HPDE6-E6E7 (cell line): ENCODE measurements at regions not wholly inside any gene's neighbourhood (a gene's known extent, or its start where the extent isn't known, plus 50 kb on each side); places are given as distances from the start of the nearest gene placed in this dataset.

Experiments used
- DNase-seq: peaks from one replicate; pipeline ENCODE4 v3.0.0; 2011; ENCODE audit warnings: missing footprints; ENCODE audit errors: extremely low spot score

- no peak for DNase-seq
Measured at GRCh38 chr2:10237392-10238321, 65.0 kb upstream of the HPCAL1 start.

- no peak for DNase-seq
Measured at GRCh38 chr2:10238396-10238795, 64.3 kb upstream of the HPCAL1 start.

- DNase-seq: no peak
Measured at GRCh38 chr2:10238991-10239485, 63.7 kb upstream of the HPCAL1 start.

DNA sequence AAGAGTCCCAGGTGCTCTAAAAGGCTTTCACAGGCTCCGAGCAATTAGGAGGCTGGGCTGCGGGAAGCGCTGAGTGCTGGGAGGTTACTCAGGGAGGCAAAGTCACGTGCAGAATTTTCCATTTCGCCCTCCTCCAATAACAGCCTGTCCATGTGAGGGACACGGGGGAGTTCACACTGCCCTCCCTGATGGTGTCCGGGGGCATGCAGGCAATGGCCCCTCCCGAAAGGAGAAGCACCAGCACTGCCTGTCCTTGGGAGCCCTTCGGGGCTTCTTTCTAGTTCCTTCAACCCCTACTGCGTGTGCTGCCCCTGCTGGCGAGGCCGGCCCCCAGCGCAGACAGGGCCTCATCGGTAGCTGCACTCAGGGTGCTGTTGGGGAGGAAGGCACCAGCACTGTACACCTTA lies 63.1 kb upstream of the HPCAL1 start:
- no peak for DNase-seq

- DNase-seq: no peak
Measured at GRCh38 chr2:10240161-10240681, 62.5 kb upstream of the HPCAL1 start.

DNA sequence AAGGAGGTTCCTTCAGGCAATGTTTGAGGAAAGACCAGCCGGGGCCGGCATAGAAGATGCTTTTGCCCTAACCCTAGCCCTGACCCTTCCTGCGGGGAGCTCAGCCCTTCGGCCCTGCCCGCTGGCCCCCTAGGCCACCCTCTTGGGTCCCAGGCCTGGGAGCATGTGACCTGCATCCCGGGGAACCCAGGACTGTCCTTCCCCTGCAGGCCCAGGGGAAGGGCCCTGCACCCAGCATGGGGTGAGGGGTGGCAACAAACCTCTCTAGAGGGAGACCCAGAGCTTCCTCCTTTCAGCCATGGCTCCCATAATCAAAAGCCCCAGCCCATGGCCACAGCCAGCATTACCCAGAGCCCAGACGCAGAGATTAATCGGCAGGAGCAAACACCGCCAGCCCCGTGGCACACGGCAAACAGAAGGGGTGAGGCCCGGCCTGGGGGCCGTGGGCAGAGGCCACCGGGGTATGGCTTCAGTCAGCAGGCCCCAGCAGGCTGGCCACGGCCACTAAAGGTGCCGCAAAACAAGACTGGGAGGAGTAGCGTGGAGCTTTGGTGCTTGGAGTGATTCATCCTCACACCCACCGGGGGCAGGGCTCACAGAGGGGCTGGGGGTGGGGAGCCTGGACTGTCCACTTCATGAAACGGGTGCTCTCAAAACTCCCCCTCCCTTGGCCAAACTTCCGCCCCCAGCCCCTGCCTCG lies 61.6 kb upstream of the HPCAL1 start:
- DNase-seq: no peak

GRCh38 chr2:10241641-10242430 lies 60.9 kb upstream of the HPCAL1 start:
- DNase-seq: no peak

GRCh38 chr2:10242451-10242850 lies 60.3 kb upstream of the HPCAL1 start:
- DNase-seq: no peak

- no peak for DNase-seq
Measured at GRCh38 chr2:10242998-10243925, 59.4 kb upstream of the HPCAL1 start.

DNA sequence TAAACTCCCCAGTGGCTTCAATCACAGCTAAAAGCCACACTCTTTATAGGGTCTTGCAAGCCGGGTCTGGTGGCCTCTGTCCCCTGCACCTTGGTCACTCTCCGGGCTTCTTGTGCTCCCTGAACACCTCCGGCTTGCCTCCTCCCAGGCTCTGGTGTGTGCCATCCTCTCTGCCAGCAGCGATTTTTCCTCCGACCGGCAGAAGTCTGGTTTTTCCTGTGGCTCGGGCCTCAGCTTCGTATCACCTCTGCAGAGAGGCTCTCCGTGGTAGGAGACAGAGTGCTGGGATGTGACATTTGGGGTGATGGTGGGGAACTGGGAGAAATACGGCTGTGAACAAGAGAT lies 58.8 kb upstream of the HPCAL1 start:
- DNase-seq: no peak

- no peak for DNase-seq
Measured at GRCh38 chr2:10245021-10245420, 57.7 kb upstream of the HPCAL1 start.

DNA sequence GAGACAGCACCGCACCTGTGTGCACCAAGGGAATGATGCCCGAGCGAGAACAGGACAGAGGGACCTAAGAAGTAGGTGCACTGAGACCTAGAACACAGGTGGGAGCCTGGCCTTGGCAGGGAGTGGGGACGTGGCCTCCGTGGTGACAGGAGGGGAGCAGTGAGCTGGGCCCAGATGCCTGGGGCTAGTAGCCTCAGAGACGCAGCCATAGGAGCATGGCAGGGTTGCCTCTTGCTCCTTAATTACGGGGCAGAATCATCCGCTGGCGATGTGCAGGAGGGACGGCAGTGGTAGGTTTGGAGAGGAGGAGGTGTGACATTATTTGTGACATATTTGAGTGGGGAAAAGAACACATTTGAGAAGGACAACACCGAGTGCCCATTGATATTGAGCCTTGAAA lies 57.0 kb upstream of the HPCAL1 start:
- DNase-seq: no peak

DNA sequence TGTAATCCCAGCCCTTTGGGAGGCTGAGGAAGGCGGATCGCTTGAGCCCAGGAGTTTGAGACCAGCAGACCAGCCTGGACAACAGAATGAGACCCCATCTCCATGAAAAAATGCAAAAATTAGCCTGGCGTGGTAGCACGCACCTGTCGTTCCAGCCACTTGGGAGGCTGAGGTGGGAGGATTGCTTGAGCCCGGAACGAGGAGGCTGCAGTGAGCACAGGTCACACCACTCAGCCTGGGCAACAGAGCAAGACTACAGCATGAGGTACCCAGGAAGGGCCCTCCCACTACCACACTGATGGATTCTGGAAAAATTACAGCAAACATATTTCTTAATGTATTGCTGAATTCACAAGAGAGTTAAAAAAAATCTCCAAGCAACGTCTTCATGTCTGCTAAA lies 56.3 kb upstream of the HPCAL1 start:
- no peak for DNase-seq

DNA sequence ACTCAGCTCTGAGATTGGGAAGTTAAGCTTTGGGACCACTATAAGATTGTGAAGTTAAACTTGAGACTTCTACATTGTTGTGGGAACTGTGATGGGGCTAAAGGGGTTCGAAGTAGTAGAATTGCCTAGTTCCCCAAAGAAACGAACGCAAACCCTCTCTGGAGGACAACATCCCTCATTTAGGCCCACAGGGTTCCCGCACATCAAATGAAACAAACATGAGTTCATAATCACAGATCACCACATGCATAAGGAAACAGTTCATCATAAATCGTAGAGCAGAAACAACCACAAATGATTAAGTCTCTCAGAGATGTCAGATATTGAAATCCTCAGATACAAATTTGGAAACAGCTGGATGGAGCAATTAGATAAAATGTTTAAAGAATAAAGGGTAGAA lies 55.9 kb upstream of the HPCAL1 start:
- DNase-seq: no peak

- DNase-seq: no peak
Measured at GRCh38 chr2:10249798-10250197, 52.9 kb upstream of the HPCAL1 start.

DNA sequence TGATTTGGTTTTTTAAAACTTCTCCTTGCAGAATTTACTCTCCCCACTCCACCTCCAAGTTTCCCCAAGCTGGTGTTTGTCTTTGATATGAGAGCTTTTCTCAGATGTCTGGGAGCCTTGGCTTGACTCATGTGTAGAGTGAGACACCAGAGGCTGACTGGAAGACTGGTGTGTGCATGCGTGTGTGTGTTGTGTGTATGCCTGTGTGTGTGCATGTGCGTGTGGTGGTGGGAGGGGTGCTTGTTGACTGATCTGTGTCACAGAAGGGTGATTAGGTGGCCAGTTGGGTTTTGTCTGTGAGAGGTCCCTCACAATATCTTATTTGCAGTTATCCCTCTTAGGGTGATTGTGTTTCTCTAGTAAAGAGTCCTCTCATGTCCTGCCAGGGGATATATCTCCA lies 50.5 kb upstream of the HPCAL1 start:
- no peak for DNase-seq

DNA sequence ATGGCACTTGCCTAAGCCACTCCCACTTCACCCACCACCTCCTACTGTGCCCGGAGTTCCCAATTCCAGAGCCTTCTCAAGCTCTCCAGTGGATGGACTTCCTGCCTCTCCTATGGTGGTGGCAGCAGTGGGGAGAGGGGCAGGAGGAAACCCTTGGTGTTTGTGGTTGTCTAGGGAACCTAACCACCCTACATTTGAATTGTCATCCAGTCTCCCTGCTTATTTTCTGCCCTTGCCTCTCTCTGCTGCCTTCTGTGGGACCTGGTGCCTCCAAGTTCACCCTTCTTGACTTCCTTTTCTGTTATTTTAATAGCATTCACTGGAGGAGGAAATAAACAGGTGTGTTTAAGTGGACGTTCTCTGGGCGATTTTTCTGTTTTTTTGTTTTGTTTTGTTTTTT lies 50.0 kb upstream of the HPCAL1 start:
- no peak for DNase-seq
